PFSK-1 (cell line): ENCODE measurements at regions not wholly inside any gene's neighbourhood (a gene's known extent, or its start where the extent isn't known, plus 50 kb on each side); places are given as distances from the start of the nearest gene placed in this dataset.

ENCODE experiments used
- FOXP2 ChIP-seq: optimal IDR thresholded peaks from 2 replicates; pipeline ENCODE3; 2011; ENCODE audit warnings: borderline replicate concordance, control low read depth, inconsistent platforms; ENCODE audit not compliant: insufficient read depth; ENCODE audit errors: extremely low read length, extremely low read depth
- POLR2AphosphoS5 ChIP-seq: IDR thresholded peaks from 2 replicates; pipeline ENCODE4 v1.6.1; 2012; ENCODE audit warnings: low read depth, mild to moderate bottlenecking, control low read depth, low read length, moderate library complexity
- REST ChIP-seq, 2 experiments: IDR thresholded peaks; 2 replicates each; pipeline versions ENCODE4 v1.6.1 to v1.8.0; 2011 to 2012; ENCODE audit warnings: low read depth in 2 of 2, low read length in 2 of 2, control low read depth in 1 of 2, inconsistent platforms in 1 of 2, mild to moderate bottlenecking in 1 of 2, moderate library complexity in 1 of 2; ENCODE audit not compliant: insufficient read depth in 1 of 2
- SIN3A ChIP-seq: IDR thresholded peaks from 2 replicates; pipeline ENCODE4 v1.6.1; 2012; ENCODE audit warnings: mild to moderate bottlenecking, low read length, moderate library complexity, borderline replicate concordance; ENCODE audit not compliant: insufficient read depth
- TAF1 ChIP-seq: IDR thresholded peaks from 2 replicates; pipeline ENCODE4 v1.6.1; 2012; ENCODE audit warnings: low read length, control low read depth, borderline replicate concordance; ENCODE audit not compliant: insufficient read depth

GRCh38 chr7:113292105-113292504 is 173.8 kb upstream of the SMIM30 start:
- TF ChIP-seq TAF1: no peak
- TF ChIP-seq REST (IDR thresholded peaks at IDR 0.05; ENCODE audit: insufficient read depth in 1 of 2, low read depth in 2 of 2, low read length in 2 of 2): no peak
- TF ChIP-seq POLR2AphosphoS5: no peak
- no peak for TF ChIP-seq SIN3A
- no peak for TF ChIP-seq FOXP2
